ENCODE measurements at regions not wholly inside any gene's neighbourhood (a gene's known extent, or its start where the extent isn't known, plus 50 kb on each side); places are given as distances from the start of the nearest gene placed in this dataset.

DNA sequence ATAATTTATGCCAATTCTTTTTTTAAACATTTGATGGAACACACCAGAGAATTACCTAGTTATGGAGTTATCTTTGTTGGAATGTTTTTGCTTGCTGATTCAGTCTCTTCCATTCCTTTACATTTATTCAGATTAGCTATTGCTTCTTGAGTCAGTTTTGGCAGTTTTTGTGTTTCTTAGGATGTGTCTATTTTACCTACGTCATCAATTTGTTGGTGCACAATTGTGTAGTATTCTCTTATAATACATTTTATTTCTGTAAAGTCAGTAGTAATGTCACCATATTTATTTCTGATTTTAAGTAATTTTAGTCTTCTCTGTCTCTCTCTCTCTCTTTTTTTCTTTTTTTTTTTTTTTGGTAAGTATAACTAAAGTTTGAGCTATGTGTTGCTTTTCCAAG, 929.5 kb upstream of the RAG2 start:
- Histone ChIP-seq H3K4me3 (no peak overlapping the region), H3K4me1 (replicated peaks) (no peaks in the 10 kb centered on the region), H3K27ac (no peak overlapping the region), H3K27me3 (replicated peaks) (no peaks in the 10 kb centered on the region), H3K36me3 (no peaks in the 10 kb centered on the region), H3K9me3 (replicated peaks) (no peaks in the 10 kb centered on the region; the same call in 1 of the 2 replicates)
- no peak for DNase-seq (ENCODE audit: low read depth in 1 of 2, low spot score in 2 of 2)

DNA sequence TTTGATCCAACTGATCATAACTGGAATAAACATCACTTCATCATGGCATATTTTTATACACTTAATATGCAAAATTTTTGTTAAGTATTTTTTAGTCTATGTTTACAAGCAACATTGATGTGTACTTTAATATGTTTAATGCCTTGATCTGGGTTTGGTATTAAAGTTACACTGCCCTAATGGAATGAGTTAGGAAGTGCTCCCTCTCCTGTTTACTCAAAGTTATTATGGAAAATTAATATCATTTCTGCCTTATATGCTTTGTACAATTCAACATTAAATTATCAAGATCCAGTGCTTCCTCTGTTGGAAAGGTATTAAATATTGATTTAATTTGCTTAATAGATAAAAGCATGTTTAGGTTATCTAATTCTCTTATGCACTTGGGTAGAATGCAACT, 927.3 kb upstream of the RAG2 start:
- no peak for DNase-seq (ENCODE audit: low read depth in 1 of 2, low spot score in 2 of 2)
- Histone ChIP-seq H3K27me3 (replicated peaks) (no peaks in the 10 kb centered on the region), H3K4me1 (replicated peaks) (no peaks in the 10 kb centered on the region)

DNA sequence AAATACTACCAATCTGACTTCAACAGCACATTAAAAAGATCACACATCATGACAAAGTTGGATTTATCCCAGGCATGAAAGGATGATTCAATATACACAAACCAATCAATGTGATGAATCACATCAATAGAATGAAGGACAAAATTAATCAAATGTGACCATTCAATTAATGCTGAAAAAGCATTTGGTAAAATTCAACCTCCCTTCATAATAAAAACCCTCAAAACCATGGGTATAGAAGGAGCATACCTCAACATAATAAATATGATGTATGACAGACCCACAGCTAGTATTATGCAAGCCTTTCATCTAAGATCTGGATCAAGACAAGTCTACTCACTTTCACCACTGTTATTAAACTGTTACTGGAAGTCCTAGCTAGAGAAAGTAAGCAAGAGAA, 921.7 kb upstream of the RAG2 start:
- Histone ChIP-seq H3K36me3 (no peaks in the 10 kb centered on the region), H3K27ac (no peak overlapping the region), H3K4me3 (no peak overlapping the region), H3K9me3 (replicated peaks) (no peaks in the 10 kb centered on the region), H3K4me1 (replicated peaks) (no peaks in the 10 kb centered on the region), H3K27me3 (replicated peaks) (no peaks in the 10 kb centered on the region)
- DNase-seq (ENCODE audit: low read depth in 1 of 2, low spot score in 2 of 2), result no peak

More for the DNA sequence above, 927.3 kb upstream of the RAG2 start:
- H3K27ac ChIP-seq, result no peak overlapping the region
- H3K4me3 ChIP-seq, result no peak overlapping the region
- no peaks in the 10 kb centered on the region; the same call in 1 of the 2 replicates for H3K9me3 ChIP-seq (replicated peaks)
- H3K36me3 ChIP-seq, result no peaks in the 10 kb centered on the region

DNA sequence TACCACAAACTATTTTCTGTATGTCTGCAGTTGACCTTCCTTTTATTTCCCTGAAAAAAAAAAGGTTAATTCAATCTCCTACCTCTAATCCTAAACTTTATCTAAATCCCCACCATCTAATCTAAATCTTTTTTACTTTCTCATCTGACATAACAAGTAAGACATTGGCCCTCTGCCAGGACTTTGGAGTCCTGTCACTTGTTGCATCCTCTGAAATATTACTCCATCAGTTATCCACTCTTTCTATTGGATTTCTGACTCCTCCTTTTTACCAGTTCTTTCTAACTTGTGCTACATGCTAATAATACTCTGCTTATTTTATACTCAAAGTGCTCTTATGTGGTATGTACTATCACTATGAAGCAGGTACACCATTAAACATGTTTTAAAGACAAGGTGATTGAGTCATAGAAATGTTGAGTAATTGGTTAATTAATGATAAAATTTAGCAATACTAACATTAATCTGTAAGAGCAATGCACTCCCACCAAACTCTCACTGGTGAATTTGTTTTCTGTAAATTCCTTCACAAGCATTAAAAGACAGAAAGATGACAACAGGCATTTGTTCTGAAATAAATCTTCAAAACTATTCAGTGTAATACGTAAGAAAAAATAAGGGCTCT, 914.2 kb upstream of the RAG2 start:
- Histone ChIP-seq H3K4me1 (replicated peaks) (no peaks in the 10 kb centered on the region), H3K27ac (no peak overlapping the region), H3K9me3 (replicated peaks) (no peaks in the 10 kb centered on the region), H3K4me3 (no peak overlapping the region), H3K27me3 (replicated peaks) (no peaks in the 10 kb centered on the region), H3K36me3 (no peaks in the 10 kb centered on the region)
- no peak for DNase-seq (ENCODE audit: low read depth in 1 of 2, low spot score in 2 of 2)

DNA sequence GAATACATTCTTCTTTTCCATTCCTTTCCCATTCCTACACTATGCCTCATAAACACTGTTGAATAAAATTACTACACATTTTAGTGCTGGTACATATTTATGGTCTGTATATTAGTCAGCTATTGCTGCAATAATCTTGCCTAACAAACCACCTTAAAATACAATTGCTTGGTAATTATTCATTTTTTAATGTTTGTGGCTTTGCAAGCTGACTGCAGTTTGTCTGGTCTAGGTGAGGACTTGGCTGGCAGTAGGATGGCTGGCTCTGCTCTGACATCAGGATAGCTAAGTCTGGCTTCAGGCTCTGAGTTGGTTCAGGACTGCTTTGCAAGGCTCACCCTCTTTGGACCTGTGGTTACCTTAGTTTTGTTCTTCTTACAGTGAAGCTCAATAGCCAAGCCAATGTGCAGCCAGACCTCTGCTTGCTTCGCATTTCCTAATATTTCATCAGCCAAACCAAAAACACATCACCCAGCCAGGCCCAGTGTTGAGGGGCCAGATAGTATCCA, 913.4 kb upstream of the RAG2 start:
- no peaks in the 10 kb centered on the region for H3K27me3 ChIP-seq (replicated peaks)
- DNase-seq (ENCODE audit: low read depth in 1 of 2, low spot score in 2 of 2), result no peak
- no peaks in the 10 kb centered on the region for H3K9me3 ChIP-seq (replicated peaks)
- no peak overlapping the region for H3K27ac ChIP-seq
- H3K4me1 ChIP-seq (replicated peaks), result no peaks in the 10 kb centered on the region
- H3K4me3 ChIP-seq, result no peak overlapping the region
- no peaks in the 10 kb centered on the region for H3K36me3 ChIP-seq

DNA sequence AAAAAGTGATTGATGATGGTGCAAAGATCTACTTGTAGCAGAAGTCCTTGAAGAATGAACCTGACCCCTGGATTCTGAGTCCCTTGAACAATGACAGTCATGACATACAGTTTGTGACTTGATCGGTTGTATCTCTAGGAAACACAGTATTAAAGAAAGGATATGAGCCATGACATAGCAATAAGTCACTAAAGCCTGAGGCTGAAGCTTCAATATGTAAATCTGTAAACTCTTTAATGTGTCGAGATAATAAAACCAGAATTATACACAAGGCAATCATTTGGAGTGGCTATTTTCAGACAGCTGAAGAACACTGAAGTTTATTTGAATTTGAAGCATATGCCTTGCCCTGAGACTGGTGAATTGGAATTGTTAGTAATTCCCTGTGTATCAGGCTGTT, 911.5 kb upstream of the RAG2 start:
- no peaks in the 10 kb centered on the region for H3K9me3 ChIP-seq (replicated peaks)
- no peaks in the 10 kb centered on the region for H3K4me1 ChIP-seq (replicated peaks)
- no peak overlapping the region for H3K27ac ChIP-seq
- no peak for DNase-seq (ENCODE audit: low read depth in 1 of 2, low spot score in 2 of 2)
- no peak overlapping the region for H3K4me3 ChIP-seq
- H3K36me3 ChIP-seq, result no peaks in the 10 kb centered on the region
- no peaks in the 10 kb centered on the region for H3K27me3 ChIP-seq (replicated peaks)

DNA sequence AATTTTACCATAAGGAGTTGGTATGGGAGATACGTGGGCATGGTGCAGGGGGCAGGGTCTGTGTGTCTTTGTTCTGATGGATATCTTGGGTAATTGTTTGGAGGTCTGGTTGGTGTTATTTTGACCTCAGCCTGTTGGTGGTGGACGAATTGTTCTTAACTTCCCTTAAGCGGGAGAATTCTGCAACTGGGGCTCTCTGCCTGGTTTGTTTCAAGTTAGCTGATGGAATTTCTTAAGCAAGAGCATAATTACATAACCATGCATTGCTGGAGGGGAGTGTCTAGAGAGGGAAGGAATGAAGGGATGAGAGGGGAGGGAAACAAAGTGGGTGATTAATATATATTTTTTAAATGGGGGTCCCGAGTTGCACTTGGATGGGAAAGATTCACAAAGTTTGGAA, 908.5 kb upstream of the RAG2 start:
- no peak overlapping the region for H3K4me3 ChIP-seq
- DNase-seq (ENCODE audit: low read depth in 1 of 2, low spot score in 2 of 2), result no peak
- H3K4me1 ChIP-seq (replicated peaks), result no peaks in the 10 kb centered on the region
- H3K27ac ChIP-seq, result no peak overlapping the region
- no peaks in the 10 kb centered on the region for H3K36me3 ChIP-seq
- H3K27me3 ChIP-seq (replicated peaks), result no peaks in the 10 kb centered on the region
- H3K9me3 ChIP-seq (replicated peaks), result no peaks in the 10 kb centered on the region

DNA sequence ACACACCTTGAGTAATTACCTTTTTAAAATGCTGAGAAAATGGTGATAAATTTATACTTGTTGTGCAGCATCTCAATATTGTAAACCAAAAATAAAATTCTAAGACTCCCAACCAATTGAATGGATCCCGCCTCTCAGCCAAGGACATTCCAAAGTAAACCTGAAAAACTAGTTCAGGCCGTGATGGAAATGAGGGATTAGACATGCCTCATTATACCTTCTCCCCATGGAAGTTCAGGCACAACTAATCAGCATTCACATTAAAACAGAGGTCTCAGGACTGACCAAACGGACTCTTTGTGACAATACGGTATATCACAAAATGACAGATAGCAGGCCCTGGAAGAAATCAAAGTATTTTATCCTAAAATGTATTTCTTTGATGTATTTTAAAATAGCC, 907.4 kb upstream of the RAG2 start:
- DNase-seq (ENCODE audit: low read depth in 1 of 2, low spot score in 2 of 2), result no peak

DNA sequence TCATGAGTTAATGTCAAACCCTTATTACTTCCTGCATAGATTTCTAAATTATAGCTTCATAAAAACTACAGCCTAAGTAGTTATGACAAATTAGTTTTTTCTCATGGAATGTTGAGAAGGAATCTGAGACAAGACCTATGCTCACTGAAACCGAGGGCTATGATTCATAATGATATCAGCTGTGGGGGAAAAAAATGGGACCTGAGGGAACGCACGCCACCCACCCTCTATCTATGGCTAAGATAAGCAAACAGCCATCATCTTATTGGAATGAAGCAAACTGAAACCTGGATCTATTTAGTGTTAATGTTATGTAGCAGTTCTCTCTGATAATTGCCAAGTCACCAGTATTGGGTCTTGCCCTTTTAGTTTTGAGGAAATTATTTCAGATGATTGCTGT, 906.9 kb upstream of the RAG2 start:
- no peak overlapping the region for H3K4me3 ChIP-seq
- H3K36me3 ChIP-seq, result no peaks in the 10 kb centered on the region
- no peaks in the 10 kb centered on the region for H3K27me3 ChIP-seq (replicated peaks)
- no peaks in the 10 kb centered on the region for H3K9me3 ChIP-seq (replicated peaks)
- no peaks in the 10 kb centered on the region for H3K4me1 ChIP-seq (replicated peaks)
- peak in 1 of 2 experiments; percentile 15 for DNase-seq (ENCODE audit: low read depth in 1 of 2, low spot score in 2 of 2)
- H3K27ac ChIP-seq, result peak overlapping the region; percentile 28; the same call in 1 of the 2 replicates

More for the DNA sequence above, 907.4 kb upstream of the RAG2 start:
- no peaks in the 10 kb centered on the region for H3K9me3 ChIP-seq (replicated peaks)
- no peaks in the 10 kb centered on the region for H3K4me1 ChIP-seq (replicated peaks)
- H3K27ac ChIP-seq, result no peak overlapping the region
- H3K4me3 ChIP-seq, result no peak overlapping the region
- no peaks in the 10 kb centered on the region for H3K36me3 ChIP-seq
- no peaks in the 10 kb centered on the region for H3K27me3 ChIP-seq (replicated peaks)

DNA sequence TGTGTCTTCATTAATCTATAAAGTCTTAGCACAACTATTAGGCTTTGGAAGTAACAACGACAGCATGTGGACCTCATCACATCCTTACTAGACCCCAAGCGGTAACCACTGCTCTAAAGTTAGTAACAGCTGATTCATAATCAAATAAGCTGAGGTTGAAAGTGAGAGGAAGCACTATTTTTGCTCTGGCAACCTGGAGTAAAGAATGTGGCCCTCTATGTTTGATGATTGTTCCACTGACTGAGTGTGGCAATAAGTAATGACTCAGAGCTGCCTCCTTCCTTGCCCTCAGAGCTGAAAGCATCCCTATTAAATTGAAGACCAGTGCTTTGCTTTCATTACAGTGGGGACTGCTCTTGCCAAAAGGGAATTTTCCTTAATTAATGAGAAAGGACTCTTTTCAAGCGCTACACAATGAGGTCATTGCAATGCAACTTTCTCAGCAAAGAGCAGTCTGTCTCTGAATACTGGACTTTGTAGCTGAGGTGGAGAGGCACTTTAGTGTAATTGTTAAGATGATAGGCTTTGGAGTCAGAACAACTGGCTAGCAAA, 906.1 kb upstream of the RAG2 start:
- Histone ChIP-seq H3K27me3 (replicated peaks) (no peaks in the 10 kb centered on the region), H3K9me3 (replicated peaks) (no peaks in the 10 kb centered on the region), H3K36me3 (no peaks in the 10 kb centered on the region), H3K4me1 (replicated peaks) (no peaks in the 10 kb centered on the region), H3K4me3 (no peak overlapping the region), H3K27ac (peak overlapping the region; percentile 28; the same call in 1 of the 2 replicates)
- peak in 1 of 2 experiments; percentile 32 for DNase-seq (ENCODE audit: low read depth in 1 of 2, low spot score in 2 of 2)

DNA sequence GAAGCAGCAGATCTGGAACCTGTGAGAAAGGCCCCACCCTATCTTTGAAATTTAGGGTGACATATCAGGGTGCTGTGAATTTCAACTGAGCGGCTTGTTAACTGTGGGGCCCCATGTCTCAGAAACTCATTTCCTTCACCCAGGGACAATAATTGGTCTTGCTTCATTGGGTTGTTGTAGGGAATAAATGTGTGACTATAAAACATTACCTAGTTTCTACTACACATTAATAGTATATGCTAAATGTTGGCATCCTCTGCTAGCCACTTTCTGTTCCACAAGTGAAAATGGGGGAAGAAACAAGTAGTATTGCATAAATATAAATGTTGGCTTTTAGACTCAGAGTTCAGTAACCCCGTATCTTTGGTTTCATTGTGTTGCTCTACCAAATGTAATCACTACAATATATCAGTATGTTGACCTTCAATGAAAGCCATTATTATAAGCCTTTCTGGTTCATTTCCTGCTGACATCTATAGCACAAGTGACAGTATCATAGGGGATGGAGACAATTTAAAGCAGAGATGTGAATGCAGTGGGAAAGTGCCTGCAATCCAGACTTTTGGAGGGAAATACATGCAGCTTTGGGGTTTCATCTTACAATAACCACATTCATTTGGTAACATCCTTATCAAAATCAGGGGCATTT, 905.5 kb upstream of the RAG2 start:
- H3K4me3 ChIP-seq, result no peak overlapping the region
- H3K9me3 ChIP-seq (replicated peaks), result no peaks in the 10 kb centered on the region
- H3K36me3 ChIP-seq, result no peaks in the 10 kb centered on the region
- no peaks in the 10 kb centered on the region for H3K27me3 ChIP-seq (replicated peaks)
- H3K27ac ChIP-seq, result no peak overlapping the region
- H3K4me1 ChIP-seq (replicated peaks), result no peaks in the 10 kb centered on the region
- DNase-seq (ENCODE audit: low read depth in 1 of 2, low spot score in 2 of 2), result no peak

DNA sequence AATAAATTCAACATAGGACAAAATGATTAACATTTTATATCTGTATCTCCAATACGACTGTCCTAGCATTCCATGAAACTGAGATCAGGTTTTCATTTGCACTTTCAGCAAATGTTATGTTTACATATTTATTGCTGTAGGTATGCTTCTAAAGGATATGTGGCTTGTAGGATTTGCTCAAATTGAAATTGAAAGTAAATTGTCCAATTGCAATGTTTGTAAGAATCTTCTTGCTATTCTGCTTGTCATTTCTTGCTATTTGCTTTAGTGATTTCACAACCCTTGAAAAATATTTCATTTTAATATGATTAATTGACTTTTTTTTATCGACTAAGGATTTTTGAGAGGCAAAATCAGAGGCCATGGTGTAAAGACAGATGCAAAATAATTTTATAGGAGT, 904.2 kb upstream of the RAG2 start:
- no peak overlapping the region for H3K4me3 ChIP-seq
- no peaks in the 10 kb centered on the region for H3K4me1 ChIP-seq (replicated peaks)

DNA sequence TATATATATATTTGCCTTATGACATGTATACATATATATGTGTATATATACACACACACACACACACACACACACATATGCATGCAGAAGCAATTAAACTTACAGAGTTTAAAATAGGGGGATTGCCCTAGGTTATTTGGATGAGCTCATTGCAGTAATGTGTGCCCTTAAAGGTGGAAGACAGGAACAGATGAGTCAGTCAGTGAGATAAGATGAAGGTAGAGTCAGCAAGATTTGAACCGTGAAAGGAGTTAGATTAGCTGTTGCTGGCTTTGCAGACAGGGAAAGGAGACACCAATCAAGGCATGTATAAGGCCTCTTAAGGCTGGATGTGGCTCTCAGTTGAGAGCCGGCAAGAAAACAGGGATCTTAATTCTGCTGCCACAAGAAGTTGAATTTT, 902.4 kb upstream of the RAG2 start:
- Histone ChIP-seq H3K4me3 (no peak overlapping the region), H3K27ac (no peak overlapping the region), H3K27me3 (replicated peaks) (no peaks in the 10 kb centered on the region), H3K4me1 (replicated peaks) (no peaks in the 10 kb centered on the region), H3K9me3 (replicated peaks) (no peaks in the 10 kb centered on the region), H3K36me3 (no peaks in the 10 kb centered on the region)
- DNase-seq (ENCODE audit: low read depth in 1 of 2, low spot score in 2 of 2), result no peak

More for the DNA sequence above, 904.2 kb upstream of the RAG2 start:
- Histone ChIP-seq H3K36me3 (no peaks in the 10 kb centered on the region), H3K9me3 (replicated peaks) (no peaks in the 10 kb centered on the region), H3K27me3 (replicated peaks) (no peaks in the 10 kb centered on the region), H3K27ac (no peak overlapping the region)
- no peak for DNase-seq (ENCODE audit: low read depth in 1 of 2, low spot score in 2 of 2)

DNA sequence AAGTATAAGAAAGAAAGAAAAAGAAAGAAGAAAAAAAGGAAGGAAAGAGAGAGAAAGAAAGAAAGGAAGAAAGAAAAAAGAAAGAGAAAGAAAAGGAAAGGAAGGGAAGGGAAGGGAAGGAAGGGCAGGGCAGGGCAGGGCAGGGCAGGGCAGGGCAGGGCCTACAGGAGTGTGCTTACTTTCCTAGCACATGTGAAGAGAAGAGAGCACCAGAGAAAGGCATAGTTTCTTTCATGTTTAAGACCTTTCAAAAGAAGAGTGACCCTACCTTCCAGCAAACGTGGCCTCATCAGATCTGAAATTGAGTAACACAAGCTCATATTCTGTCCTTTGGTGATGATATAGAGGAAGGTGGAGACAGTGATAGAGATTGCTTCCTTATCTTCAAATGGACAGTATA, 899.3 kb upstream of the RAG2 start:
- no peak overlapping the region for H3K27ac ChIP-seq
- H3K9me3 ChIP-seq (replicated peaks), result no peaks in the 10 kb centered on the region
- no peaks in the 10 kb centered on the region for H3K36me3 ChIP-seq
- no peak for DNase-seq (ENCODE audit: low read depth in 1 of 2, low spot score in 2 of 2)
- H3K4me3 ChIP-seq, result no peak overlapping the region
- no peaks in the 10 kb centered on the region for H3K4me1 ChIP-seq (replicated peaks)
- no peaks in the 10 kb centered on the region for H3K27me3 ChIP-seq (replicated peaks)

All from SJSA1 (cell line).